DOHH2 (cell line): ENCODE measurements at regions not wholly inside any gene's neighbourhood (a gene's known extent, or its start where the extent isn't known, plus 50 kb on each side); places are given as distances from the start of the nearest gene placed in this dataset.

ENCODE experiments used
- CTCF ChIP-seq: fragments of 200-600 bp; sonication (generic); IDR thresholded peaks from one replicate; pipeline ENCODE4 v1.5.1; 2014; ENCODE audit warnings: antibody characterized with exemption, mild to moderate bottlenecking, low read depth, low read length; ENCODE audit not compliant: poor library complexity, severe bottlenecking
- EZH2phosphoT487 ChIP-seq: fragments of 200-600 bp; sonication (generic); IDR thresholded peaks from 2 replicates; pipeline ENCODE4 v1.6.1; 2017; ENCODE audit warnings: borderline replicate concordance, mild to moderate bottlenecking, antibody characterized with exemption, low read length, moderate library complexity, mixed read lengths

- TF ChIP-seq CTCF = no peak
- TF ChIP-seq EZH2phosphoT487 = no peak
Measured at GRCh38 chrX:35507701-35508100, 290.4 kb upstream of the MAGEB16 start.
